HL-60 (cell line): ENCODE measurements at regions not wholly inside any gene's neighbourhood (a gene's known extent, or its start where the extent isn't known, plus 50 kb on each side); places are given as distances from the start of the nearest gene placed in this dataset.

Source experiments
- DNase-seq, 2 experiments: peaks; one replicate each; pipeline ENCODE4 v3.0.0-alpha.2; 2010 to 2020; ENCODE audit warnings: low read depth in 1 of 2, low spot score in 1 of 2
- H3K27ac ChIP-seq: fragments of 250-450 bp; sonication (Bioruptor Pico); replicated peaks from 2 replicates; pipeline ENCODE4 v1.5.1; 2020; ENCODE audit warnings: mild to moderate bottlenecking, moderate library complexity
- H3K27me3 ChIP-seq: fragments of 250-450 bp; sonication (Bioruptor Pico); 2 replicates; pipeline ENCODE4 v1.5.1; 2021; ENCODE audit warnings: mild to moderate bottlenecking, moderate library complexity; ENCODE audit not compliant: insufficient read depth, poor library complexity, severe bottlenecking
- H3K4me3 ChIP-seq: replicated peaks from 2 replicates; pipeline ENCODE4 v1.5.1; 2011; ENCODE audit warnings: mild to moderate bottlenecking, control low read depth, low read length; ENCODE audit not compliant: insufficient read depth
- CTCF ChIP-seq: IDR thresholded peaks from one replicate; pipeline ENCODE4 v1.5.1; 2011; ENCODE audit warnings: low read length, control low read depth, inconsistent platforms; ENCODE audit not compliant: insufficient read depth
- GABPA ChIP-seq: IDR thresholded peaks from 2 replicates; pipeline ENCODE4 v1.6.1; 2012; ENCODE audit warnings: low read depth
- POLR2AphosphoS5 ChIP-seq: IDR thresholded peaks from 2 replicates; pipeline ENCODE4 v1.6.1; 2012; ENCODE audit warnings: low read depth
- REST ChIP-seq: IDR thresholded peaks from 2 replicates; pipeline ENCODE4 v1.6.1; 2012; ENCODE audit warnings: low read depth; ENCODE audit not compliant: insufficient replicate concordance
- SPI1 ChIP-seq: IDR thresholded peaks from 2 replicates; pipeline ENCODE4 v1.6.1; 2012; ENCODE audit warnings: low read depth, mild to moderate bottlenecking, borderline replicate concordance

- Histone ChIP-seq H3K4me3 (no peak overlapping the region), H3K27ac (no peak overlapping the region), H3K27me3 (no peaks in the 10 kb centered on the region)
- TF ChIP-seq REST (no peak), GABPA (no peak), SPI1 (no peak), CTCF (no peak), POLR2AphosphoS5 (no peak)
- no peak for DNase-seq
Measured at GRCh38 chr5:39606591-39606990, 181.8 kb upstream of the DAB2 start.

GRCh38 chr5:39605588-39606575 is 181.1 kb upstream of the DAB2 start:
- TF ChIP-seq SPI1 (no peak), REST (no peak), POLR2AphosphoS5 (no peak), GABPA (no peak), CTCF (no peak)
- no peak overlapping the region for H3K4me3 ChIP-seq
- H3K27me3 ChIP-seq = no peaks in the 10 kb centered on the region
- no peak for DNase-seq
- no peak overlapping the region for H3K27ac ChIP-seq

- DNase-seq = no peak
- TF ChIP-seq SPI1 = no peak
- no peak for TF ChIP-seq REST
- no peak for TF ChIP-seq GABPA
- no peak for TF ChIP-seq POLR2AphosphoS5
- TF ChIP-seq CTCF = no peak
Measured at GRCh38 chr5:39605145-39605544, 180.4 kb upstream of the DAB2 start.

More at GRCh38 chr5:39605145-39605544, 180.4 kb upstream of the DAB2 start:
- H3K4me3 ChIP-seq = no peak overlapping the region
- no peaks in the 10 kb centered on the region for H3K27me3 ChIP-seq
- no peak overlapping the region for H3K27ac ChIP-seq
